ENCODE measurements at regions not wholly inside any gene's neighbourhood (a gene's known extent, or its start where the extent isn't known, plus 50 kb on each side); places are given as distances from the start of the nearest gene placed in this dataset.

DNA sequence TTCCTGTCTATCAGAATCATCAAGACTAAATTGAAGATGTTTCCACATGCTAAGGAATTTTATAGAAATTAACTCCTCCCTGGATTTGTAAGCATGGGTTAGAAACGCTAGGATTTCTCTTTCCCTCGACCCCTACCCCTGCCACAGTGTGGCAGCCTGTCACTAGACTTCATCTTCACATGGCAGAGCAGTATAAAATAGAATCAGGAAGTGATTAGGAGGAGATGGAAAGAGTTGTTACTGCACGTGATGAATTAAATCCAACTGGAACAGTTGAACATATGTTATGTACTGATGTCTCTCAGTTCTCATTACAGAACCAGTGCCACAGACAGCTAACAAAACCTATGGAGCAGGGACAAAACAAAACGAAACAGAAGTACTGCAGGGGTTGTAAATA lies 130.0 kb upstream of the BNIP2 start:
- Histone ChIP-seq H3K36me3 (replicated peaks in 1 of 2; ENCODE audit: control insufficient read depth in 1 of 2, insufficient read depth in 2 of 2, low read length in 2 of 2) (no peaks in the 10 kb centered on the region), H3K9ac (ENCODE audit: insufficient read depth, low read depth, low read length) (no peak overlapping the region), H3K4me2 (ENCODE audit: low read depth, low read length) (no peak overlapping the region), H2AFZ (ENCODE audit: low read length) (no peak overlapping the region), H3K9me3 (ENCODE audit: low read length) (no peaks in the 10 kb centered on the region), H3K4me1 (ENCODE audit: insufficient read depth, low read length) (no peaks in the 10 kb centered on the region), H3K27ac (ENCODE audit: extremely low read length, insufficient read depth, low read length) (no peak overlapping the region), H3K27me3 (ENCODE audit: control insufficient read depth in 1 of 2, insufficient read depth in 2 of 2, low read length in 2 of 2) (no peaks in the 10 kb centered on the region; a peak in 1 of 5 replicates), H3K4me3 (replicated peaks in 1 of 3; ENCODE audit: insufficient read depth in 1 of 3, low read depth in 2 of 3, low read length in 3 of 3) (no peak overlapping the region), H3K79me2 (ENCODE audit: insufficient read depth, low read length) (no peaks in the 10 kb centered on the region), H4K20me1 (ENCODE audit: insufficient read depth, low read length) (no peaks in the 10 kb centered on the region)
- CTCF ChIA-PET (ENCODE audit: low intra/inter-chr PET ratio, low total read pairs): no interaction called here
- 3% methylated on average over 4 of the region's 4 CpGs for WGBS (ENCODE audit: low lambda C conversion rate)
- BruUV-seq (replicated peaks): no TSS peak
- ATAC-seq (no peak), FAIRE-seq (no peak), DNase-seq (ENCODE audit: low spot score) (no peak)
- POLR2A ChIA-PET: no interaction called here
- in situ Hi-C loops (cut with HindIII; ENCODE audit: extremely low pct_ligation_motif_present, low pct_unique_long_range_greater_than_20kb) (no loop called here), intact Hi-C loops (cut with micrococcal nuclease; ENCODE audit: unreplicated experiment) (no loop called here)
- TF ChIP-seq ZBTB20 (CRISPR knock-in tag; IDR thresholded peaks at IDR 0.05; ENCODE audit: borderline replicate concordance, low read depth): no peak
- TF ChIP-seq ZNF407 (CRISPR knock-in tag; IDR thresholded peaks at IDR 0.05; ENCODE audit: not compliant biosample characterization): no peak
- TF ChIP-seq MATR3 (CRISPR knock-in tag; IDR thresholded peaks at IDR 0.05): no peak
- no peak for TF ChIP-seq ZNF747 (CRISPR knock-in tag; IDR thresholded peaks at IDR 0.05; ENCODE audit: borderline replicate concordance)
- TF ChIP-seq CBX1 (IDR thresholded peaks at IDR 0.05; ENCODE audit: low read depth): no peak
- TF ChIP-seq NR3C1 (CRISPR knock-in tag; IDR thresholded peaks at IDR 0.05): no peak
- TF ChIP-seq GTF2F1 (IDR thresholded peaks at IDR 0.05; ENCODE audit: low read length): no peak
- no peak for TF ChIP-seq SMARCC2 (IDR thresholded peaks at IDR 0.05)
- no peak for TF ChIP-seq STAT5B (CRISPR knock-in tag; IDR thresholded peaks at IDR 0.05)
- TF ChIP-seq TRIM22 (IDR thresholded peaks at IDR 0.05): no peak
- TF ChIP-seq, protein P1, sequence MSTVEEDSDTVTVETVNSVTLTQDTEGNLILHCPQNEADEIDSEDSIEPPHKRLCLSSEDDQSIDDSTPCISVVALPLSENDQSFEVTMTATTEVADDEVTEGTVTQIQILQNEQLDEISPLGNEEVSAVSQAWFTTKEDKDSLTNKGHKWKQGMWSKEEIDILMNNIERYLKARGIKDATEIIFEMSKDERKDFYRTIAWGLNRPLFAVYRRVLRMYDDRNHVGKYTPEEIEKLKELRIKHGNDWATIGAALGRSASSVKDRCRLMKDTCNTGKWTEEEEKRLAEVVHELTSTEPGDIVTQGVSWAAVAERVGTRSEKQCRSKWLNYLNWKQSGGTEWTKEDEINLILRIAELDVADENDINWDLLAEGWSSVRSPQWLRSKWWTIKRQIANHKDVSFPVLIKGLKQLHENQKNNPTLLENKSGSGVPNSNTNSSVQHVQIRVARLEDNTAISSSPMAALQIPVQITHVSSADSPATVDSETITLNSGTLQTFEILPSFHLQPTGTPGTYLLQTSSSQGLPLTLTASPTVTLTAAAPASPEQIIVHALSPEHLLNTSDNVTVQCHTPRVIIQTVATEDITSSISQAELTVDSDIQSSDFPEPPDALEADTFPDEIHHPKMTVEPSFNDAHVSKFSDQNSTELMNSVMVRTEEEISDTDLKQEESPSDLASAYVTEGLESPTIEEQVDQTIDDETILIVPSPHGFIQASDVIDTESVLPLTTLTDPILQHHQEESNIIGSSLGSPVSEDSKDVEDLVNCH (CRISPR knock-in tag; IDR thresholded peaks at IDR 0.05): no peak
- no peak for TF ChIP-seq RBM39 (IDR thresholded peaks at IDR 0.05; ENCODE audit: low read depth, low read length, poor library complexity, severe bottlenecking)
- TF ChIP-seq TGIF2 (CRISPR knock-in tag; IDR thresholded peaks at IDR 0.05): no peak
- TF ChIP-seq NAIF1 (CRISPR knock-in tag; IDR thresholded peaks at IDR 0.05; ENCODE audit: borderline replicate concordance): no peak
